Gastrocnemius medialis (tissue), 4 donors: ENCODE measurements at regions not wholly inside any gene's neighbourhood (a gene's known extent, or its start where the extent isn't known, plus 50 kb on each side); places are given as distances from the start of the nearest gene placed in this dataset.
"Not testable (repeated sequence)": the region's sequence is repeated elsewhere in the genome, so short reads cannot be mapped to it uniquely, and the experiment has no call there.

Experiments
- ATAC-seq, 2 donors: fragments of 150-250 bp; one replicate each; pipeline ENCODE4 v1.9.1; 2016
- DNase-seq, 2 donors: peaks; one replicate each; pipeline ENCODE4 v3.0.0-alpha.2; 2019
- H3K27ac ChIP-seq, 4 donors: fragments of 200-600 bp; sonication (generic); 1 replicate in 1 of 4; 2 replicates in 3 of 4; pipeline ENCODE4 v1.5.1; 2016 to 2018; ENCODE audit warnings: mild to moderate bottlenecking in 2 of 4, moderate library complexity in 1 of 4
- H3K27me3 ChIP-seq, 3 donors: fragments of 200-600 bp; sonication (generic) in 2 of 3; 1 replicate in 1 of 3; 2 replicates in 2 of 3; pipeline versions ENCODE4 v1.5.1 to v1.6.0; 2016 to 2019; ENCODE audit warnings: mild to moderate bottlenecking in 1 of 3, moderate library complexity in 1 of 3
- H3K36me3 ChIP-seq, 2 donors: fragments of 200-600 bp; sonication (generic) in 1 of 2; one replicate each; pipeline ENCODE4 v1.5.1; 2017 to 2018
- H3K4me1 ChIP-seq, 2 donors: fragments of 200-600 bp; sonication (generic) in 1 of 2; one replicate each; pipeline ENCODE4 v1.5.1; 2016 to 2017; ENCODE audit warnings: mild to moderate bottlenecking in 2 of 2
- H3K4me3 ChIP-seq, 4 donors: fragments of 200-600 bp; sonication (generic) in 3 of 4; 1 replicate in 1 of 4; 2 replicates in 3 of 4; pipeline ENCODE4 v1.5.1; 2016 to 2019; ENCODE audit warnings: mild to moderate bottlenecking in 2 of 4
- H3K9me3 ChIP-seq, 3 donors: fragments of 200-600 bp; sonication (generic) in 2 of 3; 1 replicate in 1 of 3; 2 replicates in 2 of 3; pipeline ENCODE4 v1.5.1; 2016 to 2019
- POLR2A ChIP-seq, 2 donors: fragments of 450-650 bp; IDR thresholded peaks; one replicate each; pipeline ENCODE4 v1.6.1; 2017; ENCODE audit warnings: antibody characterized with exemption in 2 of 2, mild to moderate bottlenecking in 2 of 2, moderate library complexity in 2 of 2
- in situ Hi-C, 4 donors: fragments of 200-750 bp; cut with MboI; loops; one replicate each; pipeline versions ENCODE4 v1.15.0 to v1.8.0; 2017; ENCODE audit warnings: low sequenced_read_pairs in 4 of 4
- intact Hi-C: fragments of 100-400 bp; cut with DNase I; formaldehyde crosslinking; loops from one replicate; pipeline ENCODE4 v1.15.1; 2023; ENCODE audit warnings: low total_unique reads
- TF ChIP-seq, protein P1 (sequence below), 5 experiments: fragments of 450-650 bp in 3 of 5; fragments of 200-600 bp in 2 of 5; sonication (generic) in 2 of 5; IDR thresholded peaks in 4 of 5; conservative IDR thresholded peaks in 1 of 5; 1 replicate in 4 of 5; 2 replicates in 1 of 5; pipeline ENCODE4 v1.5.1; 2016 to 2019; ENCODE audit warnings: antibody characterized with exemption in 5 of 5, mild to moderate bottlenecking in 3 of 5, moderate library complexity in 3 of 5

DNA sequence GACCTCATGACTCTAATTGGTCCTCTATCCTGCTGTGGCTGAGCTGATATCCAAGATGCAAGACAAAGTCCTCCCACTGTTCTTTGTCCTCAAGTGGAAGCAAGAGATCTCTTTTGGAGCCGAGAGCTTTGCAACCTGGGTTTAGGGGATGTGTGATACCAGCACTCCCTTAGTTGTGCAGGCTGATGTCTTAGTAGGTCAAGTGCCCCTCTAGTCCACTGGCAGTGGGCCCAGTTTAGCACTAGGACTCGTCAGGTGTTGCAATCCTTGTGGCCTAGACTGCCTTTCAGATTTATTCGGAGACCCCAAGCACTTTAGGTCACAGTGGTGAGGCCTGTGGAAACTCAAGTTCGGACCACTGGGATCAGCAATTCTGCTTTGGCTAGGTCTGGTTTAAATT lies 64.0 kb downstream of the GPRASP3 start:
- DNase-seq, result no peak
- H3K36me3 ChIP-seq, result no peaks in the 10 kb centered on the region
- no peak for ATAC-seq
- H3K4me1 ChIP-seq, result no peaks in the 10 kb centered on the region
- H3K9me3 ChIP-seq, result no peaks in the 10 kb centered on the region
- H3K4me3 ChIP-seq, result no peak overlapping the region
- intact Hi-C loops, result no loop called here
- H3K27ac ChIP-seq, result no peak overlapping the region
- in situ Hi-C loops, result no loop called here
- no peak for TF ChIP-seq POLR2A (IDR thresholded peaks at IDR 0.05)
- TF ChIP-seq, protein P1, sequence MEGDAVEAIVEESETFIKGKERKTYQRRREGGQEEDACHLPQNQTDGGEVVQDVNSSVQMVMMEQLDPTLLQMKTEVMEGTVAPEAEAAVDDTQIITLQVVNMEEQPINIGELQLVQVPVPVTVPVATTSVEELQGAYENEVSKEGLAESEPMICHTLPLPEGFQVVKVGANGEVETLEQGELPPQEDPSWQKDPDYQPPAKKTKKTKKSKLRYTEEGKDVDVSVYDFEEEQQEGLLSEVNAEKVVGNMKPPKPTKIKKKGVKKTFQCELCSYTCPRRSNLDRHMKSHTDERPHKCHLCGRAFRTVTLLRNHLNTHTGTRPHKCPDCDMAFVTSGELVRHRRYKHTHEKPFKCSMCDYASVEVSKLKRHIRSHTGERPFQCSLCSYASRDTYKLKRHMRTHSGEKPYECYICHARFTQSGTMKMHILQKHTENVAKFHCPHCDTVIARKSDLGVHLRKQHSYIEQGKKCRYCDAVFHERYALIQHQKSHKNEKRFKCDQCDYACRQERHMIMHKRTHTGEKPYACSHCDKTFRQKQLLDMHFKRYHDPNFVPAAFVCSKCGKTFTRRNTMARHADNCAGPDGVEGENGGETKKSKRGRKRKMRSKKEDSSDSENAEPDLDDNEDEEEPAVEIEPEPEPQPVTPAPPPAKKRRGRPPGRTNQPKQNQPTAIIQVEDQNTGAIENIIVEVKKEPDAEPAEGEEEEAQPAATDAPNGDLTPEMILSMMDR (IDR thresholded peaks at IDR 0.05 in 4 of 5, conservative IDR thresholded peaks at IDR 0.05 in 1 of 5), result no peak
- no peaks in the 10 kb centered on the region for H3K27me3 ChIP-seq

DNA sequence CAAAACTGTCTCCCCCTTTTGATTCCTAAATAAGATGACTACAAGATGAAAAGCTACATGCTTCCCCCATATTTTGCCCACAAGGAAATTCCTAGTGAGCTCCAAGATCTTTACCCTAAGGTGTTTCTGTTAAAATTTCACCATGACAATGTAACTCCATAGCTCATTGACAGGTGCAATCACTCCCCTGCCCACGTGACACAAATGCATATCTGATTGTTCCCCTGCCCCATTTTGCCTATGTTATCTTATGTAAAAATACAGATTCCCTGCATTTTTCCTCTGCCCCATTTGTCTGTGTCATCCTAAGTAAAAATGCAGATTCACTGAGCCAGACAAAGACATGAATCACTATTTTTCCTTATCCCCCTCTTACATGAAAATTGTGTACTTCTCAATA lies 66.7 kb downstream of the GPRASP3 start:
- H3K4me3 ChIP-seq, result no peak overlapping the region
- intact Hi-C loops, result no loop called here
- no peaks in the 10 kb centered on the region for H3K4me1 ChIP-seq
- no peaks in the 10 kb centered on the region for H3K36me3 ChIP-seq
- DNase-seq (no peak), ATAC-seq (no peak)
- no peaks in the 10 kb centered on the region for H3K27me3 ChIP-seq
- no peak overlapping the region for H3K27ac ChIP-seq
- TF ChIP-seq, protein P1 (IDR thresholded peaks at IDR 0.05 in 4 of 5, conservative IDR thresholded peaks at IDR 0.05 in 1 of 5), result no peak
- no peak for TF ChIP-seq POLR2A (IDR thresholded peaks at IDR 0.05)
- in situ Hi-C loops, result no loop called here
- no peaks in the 10 kb centered on the region for H3K9me3 ChIP-seq

DNA sequence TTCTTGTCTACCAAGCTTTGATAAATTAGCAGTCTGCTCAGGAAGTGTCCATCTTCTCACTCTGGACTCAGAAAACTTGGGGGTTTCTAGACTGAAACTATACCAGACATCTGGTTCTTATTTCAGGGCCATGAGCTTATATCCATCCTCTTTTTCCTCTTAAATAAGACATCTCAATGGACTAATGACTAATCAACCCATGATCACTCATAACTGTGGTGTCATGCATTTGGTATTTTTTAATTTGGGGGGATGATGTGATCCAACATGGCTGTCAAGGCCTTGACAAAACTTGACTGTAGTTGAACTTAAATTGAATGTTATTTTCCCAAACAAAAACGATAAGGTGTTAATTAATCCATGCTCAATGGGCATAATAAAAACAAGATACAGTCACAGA lies 87.8 kb downstream of the GPRASP3 start:
- H3K4me3 ChIP-seq, result no peak overlapping the region
- TF ChIP-seq, protein P1 (IDR thresholded peaks at IDR 0.05 in 4 of 5, conservative IDR thresholded peaks at IDR 0.05 in 1 of 5), result no peak
- TF ChIP-seq POLR2A (IDR thresholded peaks at IDR 0.05), result no peak
- H3K4me1 ChIP-seq, result no peaks in the 10 kb centered on the region
- DNase-seq (no peak), ATAC-seq (no peak)
- no peaks in the 10 kb centered on the region for H3K36me3 ChIP-seq
- no peak overlapping the region for H3K27ac ChIP-seq
- in situ Hi-C loops (loop anchor here in 1 of 4 donors (25.0 kb wide), 1 partner anchor 96 kb away; the partner anchor contains the start of genes GPRASP2 and GPRASP3), intact Hi-C loops (no loop called here)
- no peaks in the 10 kb centered on the region for H3K27me3 ChIP-seq
- H3K9me3 ChIP-seq, result no peaks in the 10 kb centered on the region

DNA sequence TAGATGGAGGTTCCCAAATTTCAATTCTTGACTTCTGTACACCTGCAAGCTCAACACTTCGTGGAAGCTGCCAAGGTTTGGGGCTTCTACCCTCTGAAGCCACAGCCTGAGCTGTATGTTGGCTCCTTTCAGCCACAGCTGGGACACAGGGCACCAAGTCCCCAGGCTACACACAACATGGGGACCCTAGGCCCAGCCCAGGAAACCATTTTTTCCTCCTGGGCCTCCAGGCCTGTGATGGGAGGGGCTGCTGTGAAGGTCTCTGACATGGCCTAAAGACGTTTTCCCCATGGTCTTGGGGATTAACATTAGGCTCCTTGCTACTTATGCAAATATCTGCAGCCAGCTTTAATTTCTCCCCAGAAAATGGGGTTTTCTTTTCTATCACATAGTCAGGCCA lies 97.7 kb downstream of the GPRASP3 start:
- H3K27ac ChIP-seq, H3K4me3 ChIP-seq, H3K4me1 ChIP-seq, H3K36me3 ChIP-seq, H3K27me3 ChIP-seq, DNase-seq, H3K9me3 ChIP-seq, ATAC-seq, intact Hi-C loops: not testable (repeated sequence)
- in situ Hi-C loops, result loop anchor here in 1 of 4 donors (25.0 kb wide), 1 partner anchor 106 kb away; the partner anchor contains the start of genes GPRASP2 and GPRASP3

DNA sequence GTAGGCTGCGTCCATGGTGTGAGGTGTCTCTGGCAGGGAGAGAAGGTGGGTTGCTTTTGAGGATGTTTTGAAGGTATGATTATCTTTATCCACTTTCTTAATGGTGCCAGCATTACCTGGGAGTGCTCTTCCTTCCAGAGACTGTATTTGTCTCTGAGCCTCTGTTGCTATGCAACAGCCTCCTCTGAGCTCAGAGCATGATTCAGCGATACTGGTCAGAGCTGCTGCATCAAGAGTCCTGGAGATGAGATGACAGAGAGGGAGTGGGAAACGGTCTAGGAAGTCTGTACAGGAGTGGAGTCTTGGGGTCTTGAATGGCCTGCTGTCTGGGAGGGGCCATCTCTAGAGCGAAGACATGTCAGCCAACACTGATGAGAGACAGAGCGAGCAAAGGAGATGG lies 104.4 kb upstream of the RAB40AL start:
- DNase-seq, result no peak
- ATAC-seq, result no peak
- H3K4me3 ChIP-seq, result no peak overlapping the region
- H3K4me1 ChIP-seq, result no peaks in the 10 kb centered on the region
- no peaks in the 10 kb centered on the region for H3K36me3 ChIP-seq
- in situ Hi-C loops (loop anchor here in 1 of 4 donors (25.0 kb wide), 1 partner anchor 345 kb away; no protein-coding TSS in a partner anchor), intact Hi-C loops (no loop called here)
- H3K27ac ChIP-seq, result no peak overlapping the region
- H3K27me3 ChIP-seq, result no peaks in the 10 kb centered on the region
- no peaks in the 10 kb centered on the region for H3K9me3 ChIP-seq
- TF ChIP-seq, protein P1 (IDR thresholded peaks at IDR 0.05 in 4 of 5, conservative IDR thresholded peaks at IDR 0.05 in 1 of 5), result no peak
- TF ChIP-seq POLR2A (IDR thresholded peaks at IDR 0.05), result no peak
